HepG2 (cell line): ENCODE measurements at regions not wholly inside any gene's neighbourhood (a gene's known extent, or its start where the extent isn't known, plus 50 kb on each side); places are given as distances from the start of the nearest gene placed in this dataset.

ENCODE experiments used
- AHDC1 ChIP-seq: sonication (generic); formaldehyde crosslinking; IDR thresholded peaks from 2 replicates; pipeline ENCODE4 v1.5.1; 2020; ENCODE audit warnings: mild to moderate bottlenecking, missing genetic modification reagents, borderline replicate concordance
- ATF1 ChIP-seq: IDR thresholded peaks from 2 replicates; pipeline ENCODE4 v1.6.1; 2016; ENCODE audit warnings: mild to moderate bottlenecking, control low read depth
- CBX5 ChIP-seq: sonication (generic); formaldehyde crosslinking; IDR thresholded peaks from 2 replicates; pipeline ENCODE4 v1.4.0; 2020; ENCODE audit warnings: missing genetic modification reagents, borderline replicate concordance
- KDM3A ChIP-seq: IDR thresholded peaks from 2 replicates; pipeline ENCODE4 v1.6.1; 2018; ENCODE audit warnings: low read depth, missing compliant biosample characterization
- MAZ ChIP-seq, 2 experiments: sonication (generic) in 1 of 2; formaldehyde crosslinking in 1 of 2; IDR thresholded peaks; 2 replicates each; pipeline versions ENCODE4 v1.5.0 to v1.6.1; 2012 to 2020; ENCODE audit warnings: low read depth in 2 of 2, mild to moderate bottlenecking in 2 of 2, borderline replicate concordance in 1 of 2, improper control_type of control experiment in 1 of 2, low read length in 1 of 2, missing genetic modification reagents in 1 of 2, moderate library complexity in 1 of 2
- NFE2L2 ChIP-seq: fragments of 150-350 bp; IDR thresholded peaks from 2 replicates; pipeline ENCODE4 v1.6.1; 2014; ENCODE audit warnings: low read length
- PAXIP1 ChIP-seq: sonication (generic); formaldehyde crosslinking; conservative IDR thresholded peaks from 2 replicates; pipeline ENCODE4 v1.4.0; 2020; ENCODE audit warnings: mild to moderate bottlenecking, missing genetic modification reagents, moderate library complexity
- POLR2G ChIP-seq: fragments of 200-400 bp; formaldehyde crosslinking; IDR thresholded peaks from 2 replicates; pipeline ENCODE4 v1.6.1; 2018; ENCODE audit warnings: mild to moderate bottlenecking, low read depth, low read length, moderate library complexity
- SP5 ChIP-seq: IDR thresholded peaks from 2 replicates; pipeline ENCODE4 v1.6.1; 2016; ENCODE audit warnings: low read depth, borderline replicate concordance
- ZNF329 ChIP-seq: sonication (generic); formaldehyde crosslinking; IDR thresholded peaks from 2 replicates; pipeline ENCODE4 v1.9.0; 2021; ENCODE audit warnings: low read depth, mild to moderate bottlenecking, missing genetic modification reagents
- ZNF446 ChIP-seq: sonication (generic); formaldehyde crosslinking; IDR thresholded peaks from 2 replicates; pipeline ENCODE4 v1.5.0; 2020; ENCODE audit warnings: mild to moderate bottlenecking, missing genetic modification reagents
- ZNF530 ChIP-seq: sonication (generic); formaldehyde crosslinking; IDR thresholded peaks from 2 replicates; pipeline ENCODE4 v1.5.0; 2020; ENCODE audit warnings: low read depth, mild to moderate bottlenecking, missing genetic modification reagents
- ZNF543 ChIP-seq: sonication (generic); formaldehyde crosslinking; IDR thresholded peaks from 2 replicates; pipeline ENCODE4 v1.4.0; 2020; ENCODE audit warnings: mild to moderate bottlenecking, missing genetic modification reagents
- ZNF556 ChIP-seq: sonication (generic); formaldehyde crosslinking; IDR thresholded peaks from 2 replicates; pipeline ENCODE4 v1.4.0; 2020; ENCODE audit warnings: mild to moderate bottlenecking, missing genetic modification reagents, borderline replicate concordance
- ZNF790 ChIP-seq: sonication (generic); formaldehyde crosslinking; IDR thresholded peaks from 2 replicates; pipeline ENCODE4 v1.8.0; 2022; ENCODE audit warnings: missing genetic modification reagents, mild to moderate bottlenecking, borderline replicate concordance
- TF ChIP-seq, protein P1 (sequence below): sonication (generic); formaldehyde crosslinking; IDR thresholded peaks from 2 replicates; pipeline ENCODE4 v1.4.0; 2020; ENCODE audit warnings: missing genetic modification reagents, borderline replicate concordance

GRCh38 chrX:2608638-2609430, 82.3 kb upstream of the CD99 start (continued):
- TF ChIP-seq PAXIP1: peak; percentile 45
- peak; percentile 37; the same call in 1 of the 2 replicates for TF ChIP-seq ZNF446 (CRISPR knock-in tag)
- TF ChIP-seq ZNF790 (CRISPR knock-in tag): no peak
- TF ChIP-seq ZNF530 (CRISPR knock-in tag): no peak
- TF ChIP-seq ZNF543 (CRISPR knock-in tag): peak; percentile 14; the same call in 1 of the 2 replicates
- 0 out of 2 replicates have a peak, but pooled peaks have one; percentile 28 for TF ChIP-seq ZNF556 (CRISPR knock-in tag)
- TF ChIP-seq MAZ (IDR thresholded peaks at IDR 0.05; ENCODE audit: borderline replicate concordance, low read depth, low read length): peak; percentile 35; the same call in 1 of the 2 replicates
- peak; percentile 55 for TF ChIP-seq MAZ (CRISPR knock-in tag; IDR thresholded peaks at IDR 0.05; ENCODE audit: low read depth)
- no peak for TF ChIP-seq KDM3A
- TF ChIP-seq ATF1 (CRISPR knock-in tag): no peak
- TF ChIP-seq NFE2L2: no peak
- peak; percentile 27; the same call in 1 of the 2 replicates for TF ChIP-seq SP5 (CRISPR knock-in tag)
- TF ChIP-seq, protein P1, sequence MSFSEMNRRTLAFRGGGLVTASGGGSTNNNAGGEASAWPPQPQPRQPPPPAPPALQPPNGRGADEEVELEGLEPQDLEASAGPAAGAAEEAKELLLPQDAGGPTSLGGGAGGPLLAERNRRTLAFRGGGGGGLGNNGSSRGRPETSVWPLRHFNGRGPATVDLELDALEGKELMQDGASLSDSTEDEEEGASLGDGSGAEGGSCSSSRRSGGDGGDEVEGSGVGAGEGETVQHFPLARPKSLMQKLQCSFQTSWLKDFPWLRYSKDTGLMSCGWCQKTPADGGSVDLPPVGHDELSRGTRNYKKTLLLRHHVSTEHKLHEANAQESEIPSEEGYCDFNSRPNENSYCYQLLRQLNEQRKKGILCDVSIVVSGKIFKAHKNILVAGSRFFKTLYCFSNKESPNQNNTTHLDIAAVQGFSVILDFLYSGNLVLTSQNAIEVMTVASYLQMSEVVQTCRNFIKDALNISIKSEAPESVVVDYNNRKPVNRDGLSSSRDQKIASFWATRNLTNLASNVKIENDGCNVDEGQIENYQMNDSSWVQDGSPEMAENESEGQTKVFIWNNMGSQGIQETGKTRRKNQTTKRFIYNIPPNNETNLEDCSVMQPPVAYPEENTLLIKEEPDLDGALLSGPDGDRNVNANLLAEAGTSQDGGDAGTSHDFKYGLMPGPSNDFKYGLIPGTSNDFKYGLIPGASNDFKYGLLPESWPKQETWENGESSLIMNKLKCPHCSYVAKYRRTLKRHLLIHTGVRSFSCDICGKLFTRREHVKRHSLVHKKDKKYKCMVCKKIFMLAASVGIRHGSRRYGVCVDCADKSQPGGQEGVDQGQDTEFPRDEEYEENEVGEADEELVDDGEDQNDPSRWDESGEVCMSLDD (CRISPR knock-in tag): peak; percentile 85; the same call in 1 of the 2 replicates
- TF ChIP-seq CBX5: no peak
- no peak for TF ChIP-seq ZNF329
- TF ChIP-seq AHDC1 (CRISPR knock-in tag): no peak
- TF ChIP-seq POLR2G: peak; percentile 62; the same call in 1 of the 2 replicates
